ENCODE measurements at regions not wholly inside any gene's neighbourhood (a gene's known extent, or its start where the extent isn't known, plus 50 kb on each side); places are given as distances from the start of the nearest gene placed in this dataset.
A peak's percentile ranks its signal among the peaks of the same experiment; 100 is the strongest.
"Not testable (repeated sequence)": the region's sequence is repeated elsewhere in the genome, so short reads cannot be mapped to it uniquely, and the experiment has no call there.

DNA sequence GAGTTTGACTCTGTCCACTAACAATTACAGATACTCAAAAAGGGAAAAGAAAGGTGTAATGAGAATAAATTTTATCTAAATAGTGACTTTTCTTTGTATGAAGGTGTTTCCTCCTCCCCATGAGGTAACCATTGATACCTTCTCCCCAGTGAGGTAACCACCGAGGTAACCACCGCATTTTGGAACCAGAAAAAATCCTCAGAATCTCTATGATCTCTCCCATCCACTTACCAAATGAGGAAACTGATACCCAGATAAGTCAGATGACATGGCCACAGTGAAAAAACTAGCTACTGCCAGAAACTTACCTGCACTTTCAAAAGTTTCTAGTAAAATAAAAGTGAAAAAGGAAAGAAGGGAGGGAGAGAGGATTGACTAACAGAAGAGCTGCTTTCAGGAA lies 124.0 kb upstream of the FNDC3A start:
- no peak for DNase-seq

GRCh38 chr13:48852911-48853727 lies 122.6 kb upstream of the FNDC3A start:
- no peak for DNase-seq

GRCh38 chr13:48853728-48854102 lies 122.0 kb upstream of the FNDC3A start:
- no peak for DNase-seq

GRCh38 chr13:48857576-48857975 lies 118.1 kb upstream of the FNDC3A start:
- DNase-seq: no peak

DNA sequence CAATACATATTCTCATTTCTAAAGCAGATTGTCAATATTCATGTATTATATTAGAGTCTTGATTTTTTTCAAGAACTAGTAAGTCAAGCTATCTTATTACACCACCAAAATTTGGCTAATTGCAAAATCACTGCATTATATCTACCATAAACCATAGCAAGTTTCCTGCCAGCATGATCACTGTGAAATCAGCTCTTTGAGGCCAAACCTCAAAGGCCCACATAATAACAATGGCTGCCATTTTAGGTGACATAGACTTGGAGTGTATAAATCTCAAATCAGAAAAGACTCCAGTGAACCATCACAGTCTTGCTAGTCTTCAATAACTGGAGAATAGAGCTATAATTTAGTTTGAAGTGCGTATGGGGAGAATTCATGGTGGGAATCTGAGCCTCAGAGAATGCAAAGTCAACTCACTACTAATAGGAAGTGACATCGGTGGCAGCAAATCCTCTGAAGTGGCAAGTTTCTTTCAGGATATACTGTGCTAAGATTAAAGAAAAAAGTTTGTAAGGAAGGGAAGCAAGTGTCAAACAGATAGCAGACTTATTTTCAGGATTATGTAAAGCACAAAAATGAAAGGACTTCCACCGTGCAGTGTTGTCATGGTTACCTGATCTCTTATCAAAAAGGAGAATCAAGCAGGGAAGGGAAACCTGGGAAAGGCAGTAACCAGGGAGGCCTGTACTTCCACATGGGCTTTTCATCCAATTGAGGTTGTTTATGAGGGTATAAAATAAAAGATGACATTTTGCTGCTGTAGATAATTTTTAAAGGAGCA lies 117.4 kb upstream of the FNDC3A start:
- DNase-seq: peak; percentile 29

DNA sequence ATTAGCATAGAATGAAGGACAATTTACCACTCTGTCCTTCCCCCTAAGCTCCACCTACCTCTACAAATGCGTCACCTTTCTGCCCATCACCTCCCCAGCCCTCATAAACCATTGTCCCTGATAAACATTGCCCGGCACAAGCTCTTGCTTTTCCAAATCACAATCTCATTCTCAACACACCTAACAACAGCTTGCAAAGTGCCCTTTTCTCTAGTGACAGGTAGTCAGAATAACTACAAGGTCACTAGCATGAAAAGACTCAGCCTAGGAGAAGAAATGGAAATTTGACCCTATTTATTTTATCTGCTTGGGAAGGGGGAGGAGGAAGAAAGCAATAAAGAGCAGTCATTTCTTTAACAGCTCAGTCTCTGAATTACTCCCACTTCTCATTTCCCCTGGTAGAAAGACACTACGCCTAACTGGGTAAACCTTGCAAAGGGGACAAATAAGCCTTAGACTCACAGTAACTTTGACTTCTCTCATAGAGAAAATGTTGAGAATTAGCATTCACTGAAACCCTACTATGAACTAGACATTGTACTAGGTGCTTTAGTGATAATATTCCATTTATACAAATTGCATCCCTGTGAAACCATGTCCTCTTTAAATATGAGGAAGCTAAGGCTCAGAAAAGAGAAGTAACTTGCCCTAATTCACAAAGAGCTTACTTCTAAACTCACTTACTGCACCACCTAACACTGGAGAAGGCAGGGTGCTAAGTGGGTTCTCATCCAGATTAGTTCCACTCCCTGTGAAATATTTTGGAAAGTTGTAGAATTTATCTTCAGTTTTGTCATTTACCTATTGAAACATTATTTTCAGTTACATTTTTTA lies 116.2 kb upstream of the FNDC3A start:
- DNase-seq: peak; percentile 78

- DNase-seq: no peak
Observed at GRCh38 chr13:48860364-48860763, 115.3 kb upstream of the FNDC3A start.

DNA sequence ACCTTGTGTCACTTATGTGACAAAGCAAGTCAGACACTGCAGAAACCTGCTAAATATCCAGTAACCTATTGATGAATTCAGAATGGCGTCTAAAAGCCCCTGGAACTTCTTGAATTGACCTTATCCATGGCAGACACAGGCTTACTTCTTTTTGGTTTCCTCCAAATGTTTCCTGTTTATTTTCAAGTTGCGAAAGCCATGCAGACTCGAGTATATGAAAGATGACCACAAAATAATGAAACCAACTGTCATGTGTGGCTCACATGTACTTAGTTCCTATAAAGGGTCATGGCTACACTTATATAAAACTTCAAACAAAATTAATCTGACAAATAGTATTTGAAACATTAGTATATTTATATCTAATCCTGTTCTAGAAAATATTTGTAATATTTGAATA lies 113.1 kb upstream of the FNDC3A start:
- DNase-seq: no peak

DNA sequence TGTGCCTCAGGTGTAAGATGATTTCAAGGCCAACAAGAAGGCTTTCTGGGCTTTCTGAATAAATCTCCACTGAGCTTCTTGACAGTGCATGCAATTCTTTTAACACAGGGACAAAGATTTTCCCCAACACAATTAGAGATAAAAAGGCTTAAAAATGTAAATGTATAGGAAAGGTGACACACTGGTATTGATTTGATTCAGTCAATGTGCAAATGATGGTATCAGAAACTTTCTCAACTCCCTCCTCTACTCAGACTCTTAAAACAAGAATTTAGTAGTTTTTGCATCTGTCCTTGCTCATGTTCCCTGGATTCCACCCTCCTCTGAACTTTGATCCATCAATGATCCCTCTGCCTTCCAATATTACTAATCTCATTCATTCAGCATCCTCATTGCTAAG lies 111.6 kb upstream of the FNDC3A start:
- no peak for DNase-seq

- no peak for DNase-seq
Observed at GRCh38 chr13:48866249-48866648, 109.5 kb upstream of the FNDC3A start.

DNA sequence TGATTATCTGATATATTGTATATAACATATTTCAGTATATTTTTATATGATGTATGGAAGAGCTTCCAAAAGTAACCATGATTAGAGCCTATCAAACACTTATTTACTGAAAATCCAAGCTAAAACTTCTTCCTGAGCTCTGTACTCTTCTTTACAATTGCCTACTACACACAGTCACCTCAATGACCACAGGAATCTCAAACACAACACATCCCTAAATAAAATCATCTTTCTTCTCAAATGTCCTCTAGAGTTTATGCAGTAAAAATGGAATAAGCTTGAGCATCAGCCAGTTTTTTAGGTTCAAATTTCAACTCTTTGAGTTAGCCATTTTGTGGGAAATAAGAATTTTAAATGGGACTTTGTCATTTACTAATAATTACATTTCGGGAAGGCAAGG lies 102.6 kb upstream of the FNDC3A start:
- no peak for DNase-seq

GRCh38 chr13:48873587-48873986 lies 102.1 kb upstream of the FNDC3A start:
- DNase-seq: no peak

GRCh38 chr13:48874165-48874564 lies 101.5 kb upstream of the FNDC3A start:
- DNase-seq: no peak

DNA sequence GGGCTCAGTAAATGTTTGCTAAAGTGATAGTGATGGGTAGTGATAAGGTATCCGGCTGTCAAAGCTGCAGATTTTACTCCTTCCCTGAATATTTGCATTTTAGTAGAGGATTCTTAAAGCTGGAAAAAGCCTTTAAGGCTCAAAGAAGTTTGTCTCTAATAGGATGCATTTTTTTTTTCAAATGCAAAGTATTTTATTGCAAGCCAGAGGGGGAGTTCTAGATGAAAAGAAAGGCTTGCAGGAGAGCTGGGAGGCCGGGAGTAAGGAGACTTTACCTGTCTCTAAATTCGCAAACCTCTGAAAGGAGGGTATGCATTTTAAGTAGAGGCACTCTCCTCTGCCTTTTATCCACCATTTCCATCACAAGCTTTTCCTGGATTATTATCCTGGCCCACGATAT lies 100.7 kb upstream of the FNDC3A start:
- no peak for DNase-seq

GRCh38 chr13:48876289-48876688 lies 99.4 kb upstream of the FNDC3A start:
- DNase-seq: no peak

- no peak for DNase-seq
Observed at GRCh38 chr13:48879432-48879831, 96.3 kb upstream of the FNDC3A start.

GRCh38 chr13:48879854-48880253 lies 95.9 kb upstream of the FNDC3A start:
- no peak for DNase-seq

DNA sequence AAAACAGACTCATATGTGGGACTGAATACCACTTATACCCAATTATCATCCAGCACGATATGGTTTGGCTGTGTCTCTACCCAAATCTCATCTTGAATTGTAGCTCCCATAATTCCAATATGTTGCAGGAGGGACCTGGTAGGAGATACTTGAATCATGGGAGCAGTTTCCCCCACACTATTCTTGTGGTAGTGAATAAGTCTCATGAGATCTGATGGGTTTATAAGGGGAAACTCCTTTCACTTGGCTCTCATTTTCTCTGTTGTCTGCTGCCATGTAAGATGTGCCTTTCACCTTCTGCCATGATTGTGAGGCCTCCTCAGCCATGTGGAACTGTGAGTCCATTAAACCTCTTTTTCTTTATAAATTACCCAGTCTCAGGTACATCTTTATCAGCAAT lies 91.9 kb upstream of the FNDC3A start:
- DNase-seq: not testable (repeated sequence)

- no peak for DNase-seq
Observed at GRCh38 chr13:48885027-48885395, 90.7 kb upstream of the FNDC3A start.

GRCh38 chr13:48888613-48889012 lies 87.1 kb upstream of the FNDC3A start:
- no peak for DNase-seq

GRCh38 chr13:48890391-48890790 lies 85.3 kb upstream of the FNDC3A start:
- DNase-seq: no peak

DNA sequence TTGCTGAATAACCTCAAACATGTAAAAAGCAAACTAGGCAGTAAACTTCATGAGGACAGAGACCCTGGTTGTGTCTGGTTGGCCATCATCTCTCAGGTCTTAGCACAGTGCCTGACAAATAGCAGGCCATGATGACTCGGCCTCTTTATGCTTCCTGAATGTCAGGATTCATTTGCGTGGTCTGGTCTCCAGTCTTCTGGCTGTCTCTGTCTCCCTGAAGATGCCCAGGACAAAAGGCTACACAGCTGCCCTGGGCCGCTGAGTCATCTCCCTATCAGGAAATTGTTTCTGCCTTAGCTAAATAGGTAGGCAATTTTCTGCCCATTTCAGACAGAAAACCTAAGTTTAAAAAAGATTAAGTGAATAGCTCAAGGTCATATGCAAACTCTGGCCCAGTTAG lies 84.1 kb upstream of the FNDC3A start:
- DNase-seq: no peak

DNA sequence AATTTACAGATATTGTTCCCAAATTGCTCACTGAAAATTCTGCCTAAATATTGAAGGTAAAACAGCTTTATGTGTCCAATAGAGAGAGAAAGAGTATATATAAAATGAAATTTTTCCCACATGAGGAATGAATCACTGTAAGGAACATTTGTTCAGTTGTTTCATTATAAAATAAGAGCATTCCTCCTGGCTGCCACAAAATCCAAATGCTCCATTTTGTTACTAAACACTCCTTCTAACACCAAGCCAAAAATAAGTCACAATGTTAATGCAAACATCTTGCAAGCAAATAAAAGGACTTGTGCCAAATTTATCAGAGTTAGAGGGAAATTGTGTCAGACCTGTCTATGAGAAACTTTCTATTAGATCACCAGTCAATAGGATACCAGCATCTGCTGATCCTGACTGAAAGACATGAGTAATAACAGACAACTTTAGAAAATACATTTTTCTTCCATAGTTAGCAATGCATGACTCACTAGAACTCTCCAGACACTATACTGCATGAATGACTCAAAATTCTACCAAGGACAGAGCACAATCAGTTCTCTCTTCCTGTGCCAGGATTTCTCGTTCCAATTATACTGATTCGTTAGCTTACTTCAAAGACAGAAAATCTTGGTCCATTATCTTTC lies 83.5 kb upstream of the FNDC3A start:
- no peak for DNase-seq

Measured in NCI-H2227 treated with DMSO at 0.1 percent for 48 hours (cell line).